Calu3 (cell line): ENCODE measurements at regions not wholly inside any gene's neighbourhood (a gene's known extent, or its start where the extent isn't known, plus 50 kb on each side); places are given as distances from the start of the nearest gene placed in this dataset.
"Not testable (repeated sequence)": the region's sequence is repeated elsewhere in the genome, so short reads cannot be mapped to it uniquely, and the experiment has no call there.

Experiments used
- BruUV-seq: library from RNA; stranded (reverse); fragments of 400-500 nt; replicated peaks from 2 replicates; lab custom pipeline; 2021; lab: Mats Ljungman, UMichigan
- CTCF ChIA-PET: fragments of 300-600 bp; sonication (Branson Sonifier 250); formaldehyde crosslinking; loops from one replicate; lab custom pipeline; 2022; ENCODE audit warnings: antibody characterized with exemption; lab: Charles Lee
- DNase-seq: peaks from one replicate; pipeline ENCODE4 v3.0.0; 2022
- H3K27ac Mint-ChIP-seq: one replicate; pipeline ENCODE4 v1.8.0; 2022; ENCODE audit warnings: mixed read lengths; ENCODE audit not compliant: unreplicated experiment
- H3K27me3 Mint-ChIP-seq: one replicate; pipeline ENCODE4 v1.8.0; 2022; ENCODE audit warnings: mixed read lengths; ENCODE audit not compliant: unreplicated experiment
- H3K36me3 Mint-ChIP-seq: one replicate; pipeline ENCODE4 v1.8.0; 2022; ENCODE audit warnings: mild to moderate bottlenecking, moderate library complexity, mixed read lengths; ENCODE audit not compliant: insufficient read depth, unreplicated experiment
- H3K4me1 Mint-ChIP-seq: one replicate; pipeline ENCODE4 v1.8.0; 2022; ENCODE audit warnings: mild to moderate bottlenecking, low read depth, mixed read lengths; ENCODE audit not compliant: unreplicated experiment
- H3K4me3 Mint-ChIP-seq: one replicate; pipeline ENCODE4 v1.8.0; 2022; ENCODE audit warnings: mild to moderate bottlenecking, low read depth, moderate library complexity, mixed read lengths; ENCODE audit not compliant: unreplicated experiment
- H3K9me3 Mint-ChIP-seq: one replicate; pipeline ENCODE4 v1.8.0; 2022; ENCODE audit warnings: low read depth, mixed read lengths; ENCODE audit not compliant: unreplicated experiment
- CTCF ChIP-seq: fragments of 200-600 bp; IDR thresholded peaks from one replicate; pipeline ENCODE4 v1.8.0; 2022; ENCODE audit warnings: antibody characterized with exemption; ENCODE audit not compliant: unreplicated experiment
- intact Hi-C: fragments of 100-400 bp; cut with micrococcal nuclease; formaldehyde crosslinking; loops from one replicate; pipeline ENCODE4 v1.10.0; 2022; ENCODE audit not compliant: unreplicated experiment

GRCh38 chr13:54394908-54395307 lies 1366.3 kb downstream of the OLFM4 start:
- no peak for TF ChIP-seq CTCF
- Mint-ChIP-seq H3K27me3 (no peaks in the 10 kb centered on the region), H3K4me3 (no peak overlapping the region), H3K4me1 (no peaks in the 10 kb centered on the region), H3K9me3 (peaks cover 10% of the 10 kb centered on the region), H3K36me3 (no peaks in the 10 kb centered on the region), H3K27ac (no peak overlapping the region)
- BruUV-seq = no TSS peak
- intact Hi-C loops = no loop called here
- CTCF ChIA-PET = no interaction called here
- DNase-seq = no peak

GRCh38 chr13:54402495-54402894 lies 1373.9 kb downstream of the OLFM4 start:
- no peak for TF ChIP-seq CTCF
- no peak overlapping the region for H3K27ac Mint-ChIP-seq
- no peak overlapping the region for H3K4me3 Mint-ChIP-seq
- DNase-seq = no peak
- no peaks in the 10 kb centered on the region for H3K36me3 Mint-ChIP-seq
- H3K4me1 Mint-ChIP-seq = no peaks in the 10 kb centered on the region
- H3K27me3 Mint-ChIP-seq = no peaks in the 10 kb centered on the region
- no TSS peak for BruUV-seq
- intact Hi-C loops = no loop called here
- H3K9me3 Mint-ChIP-seq = peaks cover 6% of the 10 kb centered on the region
- CTCF ChIA-PET = no interaction called here

- Mint-ChIP-seq H3K9me3 (peaks cover 9% of the 10 kb centered on the region), H3K36me3 (no peaks in the 10 kb centered on the region), H3K4me1 (no peaks in the 10 kb centered on the region), H3K4me3 (no peak overlapping the region), H3K27ac (no peak overlapping the region), H3K27me3 (no peaks in the 10 kb centered on the region)
- TF ChIP-seq CTCF = no peak
- no peak for DNase-seq
- BruUV-seq = no TSS peak
- intact Hi-C loops = no loop called here
- CTCF ChIA-PET = no interaction called here
Measured at GRCh38 chr13:54415753-54416366, 1387.2 kb downstream of the OLFM4 start.

GRCh38 chr13:54422946-54423345 lies 1394.3 kb downstream of the OLFM4 start:
- CTCF ChIA-PET, DNase-seq, H3K4me1 Mint-ChIP-seq, H3K27me3 Mint-ChIP-seq, BruUV-seq, intact Hi-C loops, H3K27ac Mint-ChIP-seq, H3K36me3 Mint-ChIP-seq, H3K9me3 Mint-ChIP-seq, H3K4me3 Mint-ChIP-seq: not testable (repeated sequence)

GRCh38 chr13:54424344-54424743 lies 1395.7 kb downstream of the OLFM4 start:
- Mint-ChIP-seq H3K27me3 (no peaks in the 10 kb centered on the region), H3K27ac (no peak overlapping the region), H3K36me3 (no peaks in the 10 kb centered on the region), H3K9me3 (peaks cover 6% of the 10 kb centered on the region), H3K4me1 (no peaks in the 10 kb centered on the region), H3K4me3 (no peak overlapping the region)
- TF ChIP-seq CTCF = no peak
- CTCF ChIA-PET = no interaction called here
- DNase-seq = no peak
- BruUV-seq = no TSS peak
- intact Hi-C loops = no loop called here
